Fibroblast of peridontal ligament (primary cell): ENCODE measurements at regions not wholly inside any gene's neighbourhood (a gene's known extent, or its start where the extent isn't known, plus 50 kb on each side); places are given as distances from the start of the nearest gene placed in this dataset.
"Not testable (repeated sequence)": the region's sequence is repeated elsewhere in the genome, so short reads cannot be mapped to it uniquely, and the experiment has no call there.

Source experiments
- DNase-seq: peaks from one replicate; pipeline ENCODE4 v3.0.0-alpha.2; 2010; ENCODE audit errors: extremely low read depth

GRCh38 chr14:53857625-53858344, 98.8 kb downstream of the BMP4 start:
- no peak for DNase-seq

GRCh38 chr14:53855574-53855973, 101.1 kb downstream of the BMP4 start:
- no peak for DNase-seq

- DNase-seq = no peak
Measured at GRCh38 chr14:53855127-53855526, 101.5 kb downstream of the BMP4 start.

DNA sequence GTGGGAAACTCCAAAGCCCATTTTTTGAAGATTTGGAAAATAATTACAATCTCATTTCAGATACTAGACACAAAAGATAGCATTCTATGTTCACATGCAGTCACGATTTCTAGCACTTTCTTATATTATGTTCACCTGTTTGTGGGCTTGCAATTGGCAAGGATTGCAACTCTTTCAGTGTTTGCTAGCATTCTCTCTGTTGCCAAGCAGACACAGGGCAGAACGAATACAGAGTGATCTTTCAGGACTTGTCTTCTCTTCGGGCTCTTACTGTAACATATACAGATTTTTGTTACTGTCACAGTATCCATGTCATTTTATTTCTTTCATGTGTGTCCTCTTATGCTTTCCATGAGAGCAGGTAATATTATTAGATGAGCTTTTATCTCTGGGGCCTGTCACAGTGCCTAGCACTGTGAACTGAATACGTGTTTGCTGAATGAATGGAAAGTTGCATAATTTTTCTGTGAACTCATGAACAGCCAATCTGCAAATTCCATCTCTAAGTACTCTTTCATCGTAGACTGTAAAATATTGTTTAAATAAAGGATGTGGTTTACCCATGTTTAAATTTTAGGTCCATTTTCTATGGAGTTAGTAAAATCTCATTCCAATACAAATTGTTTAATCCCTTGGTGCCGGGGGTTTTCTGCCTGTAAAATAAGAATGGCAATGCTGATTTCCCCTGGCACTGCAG, 105.1 kb downstream of the BMP4 start:
- DNase-seq = peak; percentile 51

DNA sequence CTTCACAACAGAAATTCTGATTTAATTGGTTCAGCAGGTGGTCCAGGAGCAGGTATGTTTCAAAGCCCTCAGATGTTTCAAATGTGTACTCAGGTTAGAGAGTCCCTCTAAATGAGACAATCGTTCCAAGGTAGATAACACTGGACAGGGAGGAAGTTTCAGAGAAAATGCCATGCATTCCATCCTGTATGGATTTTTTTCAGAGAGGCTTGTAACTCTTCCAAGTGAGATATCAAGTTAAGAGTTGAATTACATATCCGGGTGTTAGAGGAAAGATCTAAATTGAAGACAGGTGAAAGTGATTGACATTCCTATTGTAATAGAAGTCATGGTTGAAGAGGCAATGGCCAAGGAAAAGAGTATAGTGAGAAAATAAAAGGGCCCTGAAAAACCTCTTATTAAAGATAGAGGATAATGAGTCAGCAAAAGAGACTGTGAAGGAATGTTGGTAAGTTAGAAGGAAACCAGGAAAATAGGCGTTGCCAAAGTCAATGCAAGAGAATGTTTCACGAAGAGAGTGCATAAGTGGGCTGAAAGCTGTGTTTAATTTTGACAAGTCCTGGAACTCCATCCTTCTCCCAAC, 105.8 kb downstream of the BMP4 start:
- peak; percentile 76 for DNase-seq

DNA sequence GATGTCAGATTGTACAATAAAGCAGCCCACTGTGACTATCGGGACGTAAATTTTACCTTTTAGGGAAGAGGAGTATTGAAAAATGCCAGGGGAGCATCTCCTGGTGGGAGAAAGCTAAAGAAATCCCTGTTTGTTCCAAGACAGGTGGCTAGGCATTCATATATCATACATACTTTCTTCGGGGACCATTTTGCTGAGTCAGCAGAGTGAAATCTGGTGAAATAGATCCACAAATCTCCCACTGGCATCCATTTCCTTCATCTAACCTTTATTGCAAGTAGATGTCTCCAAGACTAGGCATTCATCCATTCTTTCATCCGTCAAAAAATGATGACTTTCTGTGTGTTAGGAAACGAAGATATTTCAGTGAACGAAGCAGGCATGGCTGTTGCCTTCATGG, 107.1 kb downstream of the BMP4 start:
- no peak for DNase-seq

- DNase-seq = no peak
Measured at GRCh38 chr14:53848854-53849253, 107.8 kb downstream of the BMP4 start.

- DNase-seq = no peak
Measured at GRCh38 chr14:53847881-53848280, 108.7 kb downstream of the BMP4 start.

GRCh38 chr14:53847057-53847456, 109.6 kb downstream of the BMP4 start:
- DNase-seq = no peak

- DNase-seq = no peak
Measured at GRCh38 chr14:53845813-53846693, 110.6 kb downstream of the BMP4 start.

DNA sequence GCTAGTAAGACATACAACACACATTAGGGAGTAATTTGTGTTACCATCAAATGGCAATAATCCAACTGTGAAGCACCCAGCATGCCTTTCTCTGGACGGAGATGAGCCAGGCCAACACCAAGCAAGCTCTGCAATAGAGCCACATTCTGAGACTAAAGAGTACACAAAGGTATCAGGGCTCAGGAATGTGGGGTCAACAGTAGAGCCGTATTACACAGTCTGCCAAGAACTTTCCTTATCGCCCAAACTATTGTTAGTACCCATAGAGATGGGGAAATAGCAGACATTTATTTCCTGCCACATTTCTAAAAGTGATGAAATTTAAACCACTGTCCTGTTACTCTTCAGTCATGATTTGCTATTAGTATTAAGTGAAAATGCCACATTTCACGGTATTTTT, 113.7 kb downstream of the BMP4 start:
- DNase-seq = no peak

GRCh38 chr14:53841109-53842099, 115.2 kb downstream of the BMP4 start:
- no peak for DNase-seq

- DNase-seq = no peak
Measured at GRCh38 chr14:53840444-53840843, 116.2 kb downstream of the BMP4 start.

- no peak for DNase-seq
Measured at GRCh38 chr14:53838374-53838773, 118.3 kb downstream of the BMP4 start.

DNA sequence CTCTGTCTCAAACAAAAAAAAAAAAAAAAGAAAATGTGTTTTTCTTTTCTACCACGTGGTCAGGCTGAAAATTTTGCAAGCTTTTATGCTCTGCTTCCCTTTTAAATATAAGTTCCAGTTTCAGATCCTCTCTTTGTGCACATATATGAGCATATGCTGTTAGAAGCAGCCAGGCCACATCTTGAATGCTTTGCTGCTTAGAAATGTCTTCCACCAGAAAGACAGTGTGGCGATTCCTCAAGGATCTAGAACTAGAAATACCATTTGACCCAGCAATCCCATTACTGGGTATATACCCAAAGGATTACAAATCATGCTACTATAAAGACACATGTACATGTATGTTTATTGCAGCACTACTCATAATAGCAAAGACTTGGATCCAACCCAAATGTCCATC, 119.0 kb downstream of the BMP4 start:
- DNase-seq = not testable (repeated sequence)

GRCh38 chr14:53836551-53836950, 120.1 kb downstream of the BMP4 start:
- DNase-seq = no peak

DNA sequence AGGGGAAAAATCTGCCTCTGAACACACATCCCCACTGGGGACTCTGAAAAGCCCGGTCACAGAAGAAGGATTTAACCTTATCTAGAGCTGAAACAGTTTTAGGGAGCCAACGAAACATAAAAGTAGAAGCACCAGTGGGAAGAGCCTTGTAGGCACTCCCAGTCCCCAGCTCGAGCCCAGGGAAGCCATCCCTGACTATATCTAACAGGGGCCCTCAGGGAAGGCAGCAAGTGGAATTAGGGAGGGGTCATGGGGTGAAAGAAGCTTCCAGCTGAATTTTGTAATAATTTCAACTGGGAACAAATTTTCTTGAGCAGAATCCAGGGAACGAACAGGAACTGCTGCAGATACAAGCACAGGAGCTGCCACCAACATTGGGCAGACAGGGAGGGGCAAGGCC, 127.8 kb downstream of the BMP4 start:
- no peak for DNase-seq

GRCh38 chr14:53824061-53824460, 132.6 kb downstream of the BMP4 start:
- no peak for DNase-seq

DNA sequence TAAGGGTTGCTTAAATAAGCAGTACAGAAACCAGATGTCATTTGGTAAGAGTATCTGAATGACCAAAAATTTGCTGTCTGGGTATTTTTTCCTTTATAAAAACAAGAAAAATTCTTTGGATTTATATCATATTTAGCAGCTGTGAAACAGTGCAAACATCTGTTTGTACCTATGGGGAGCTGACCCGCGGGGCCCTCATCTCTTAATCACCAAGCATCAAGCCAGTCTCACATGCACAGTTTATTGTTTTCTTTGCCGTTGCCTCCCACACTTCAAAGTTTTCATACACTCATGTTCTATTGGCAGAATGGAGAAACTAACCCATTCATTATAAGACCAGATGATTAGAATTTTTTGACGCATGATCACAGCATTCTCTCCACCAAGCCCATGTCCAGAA, 142.2 kb downstream of the BMP4 start:
- DNase-seq = peak; percentile 62

- no peak for DNase-seq
Measured at GRCh38 chr14:53810221-53810620, 146.4 kb downstream of the BMP4 start.

- peak; percentile 19 for DNase-seq
Measured at GRCh38 chr14:53808042-53808441, 148.6 kb downstream of the BMP4 start.
